TTC549 (cell line): ENCODE measurements at regions not wholly inside any gene's neighbourhood (a gene's known extent, or its start where the extent isn't known, plus 50 kb on each side); places are given as distances from the start of the nearest gene placed in this dataset.

Source experiments
- FAIRE-seq: peaks from 2 replicates; lab custom pipeline; 2012; peaks lifted over from hg19 to GRCh38; lab: Jason Lieb, UNC

DNA sequence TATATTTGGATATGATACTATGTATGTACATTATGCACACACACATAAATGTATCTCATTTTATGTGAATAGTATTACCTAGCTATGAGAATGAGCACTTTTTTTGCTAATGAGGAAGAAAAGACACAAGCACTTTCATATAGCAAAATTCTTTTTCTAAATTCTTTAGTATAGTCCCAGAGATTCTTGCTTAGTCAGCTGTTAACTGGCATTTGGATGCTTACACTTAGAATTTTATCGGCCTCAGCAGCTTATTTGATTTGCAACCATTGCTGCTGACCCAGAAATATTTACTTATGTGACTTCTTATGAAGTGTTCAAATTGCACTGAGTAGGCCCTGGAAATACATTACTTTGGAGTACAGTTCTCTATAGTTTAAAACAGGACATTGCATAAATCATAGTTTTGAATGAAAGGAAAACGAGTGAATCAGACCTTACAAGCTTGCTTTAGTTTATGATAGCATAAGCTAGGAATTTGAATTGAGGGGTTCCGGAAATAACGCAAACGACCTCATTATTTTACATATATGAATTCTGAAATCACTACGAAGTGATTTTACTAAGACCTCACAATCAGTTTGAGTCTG lies 653.9 kb upstream of the NEGR1 start:
- FAIRE-seq: no peak

DNA sequence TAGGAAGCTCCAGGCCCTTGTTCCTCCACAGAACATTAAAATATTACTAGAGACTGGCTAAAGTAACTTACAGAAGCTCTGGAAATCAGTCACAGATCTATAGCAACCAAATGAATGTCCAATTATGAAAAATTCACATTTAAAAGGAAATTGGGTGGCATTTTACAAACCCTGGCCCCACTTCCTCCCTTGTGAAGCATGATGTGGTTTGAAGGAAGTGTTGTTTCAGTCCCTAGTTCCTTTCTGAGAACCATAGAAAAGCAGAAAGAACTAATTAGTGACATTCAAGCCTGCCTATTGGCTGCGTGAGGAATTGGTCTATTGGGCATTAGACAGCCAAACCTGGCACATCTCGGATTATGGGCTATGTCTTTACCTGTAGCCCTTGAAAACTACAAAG lies 649.7 kb upstream of the NEGR1 start:
- FAIRE-seq: no peak

DNA sequence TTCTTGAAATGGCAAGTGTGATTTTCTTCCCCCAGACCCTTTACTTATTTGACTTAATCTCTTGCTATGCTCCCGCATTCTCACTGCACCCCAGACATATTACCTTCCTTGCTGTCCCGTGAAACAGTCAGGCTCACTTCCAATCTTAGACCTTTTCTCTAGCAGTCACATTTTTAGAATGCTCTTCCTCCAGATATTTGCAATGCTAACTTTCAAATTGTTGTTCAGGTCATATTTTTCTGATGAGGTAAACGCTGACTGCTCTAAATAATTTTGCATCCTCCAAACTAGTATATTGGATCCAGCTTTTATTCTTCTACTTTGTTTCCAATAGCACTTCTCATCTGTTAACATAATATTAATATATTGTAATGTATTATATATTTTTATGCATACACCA lies 648.2 kb upstream of the NEGR1 start:
- FAIRE-seq: no peak

DNA sequence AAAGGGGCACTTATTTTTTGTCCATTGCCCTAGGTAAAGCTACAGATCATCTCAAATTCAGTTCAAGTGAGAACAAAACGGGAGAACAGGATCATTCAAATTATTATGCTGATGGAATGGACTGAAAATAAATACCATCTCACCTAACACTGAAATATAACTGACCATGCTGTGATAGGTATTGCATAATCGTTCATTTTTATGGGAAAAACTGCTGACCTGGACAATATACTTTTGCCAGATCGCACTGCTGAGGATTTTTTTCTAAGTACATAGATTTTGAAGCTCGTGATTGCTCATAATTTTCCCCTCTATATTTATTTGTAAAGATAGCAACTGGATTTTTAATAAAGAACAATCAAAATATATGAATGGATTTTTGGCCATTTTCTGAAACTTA lies 636.6 kb upstream of the NEGR1 start:
- no peak for FAIRE-seq

DNA sequence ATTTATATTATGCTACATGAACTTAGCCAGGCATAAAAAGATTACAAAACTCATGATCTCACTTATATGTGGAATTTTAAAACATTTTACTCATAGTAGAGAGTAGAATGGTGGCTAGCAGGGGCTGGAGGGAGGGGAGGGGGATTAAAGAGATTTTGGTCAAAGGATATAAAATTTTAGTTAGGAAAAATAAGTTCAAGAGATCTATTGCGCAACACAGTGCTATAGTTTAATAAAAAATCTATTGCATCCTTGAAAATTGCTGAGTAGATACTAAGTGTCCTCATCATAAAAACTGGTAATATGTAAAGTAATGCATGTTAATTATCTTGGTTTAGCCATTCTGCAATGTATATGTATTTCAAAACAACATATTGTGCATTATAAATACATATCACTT lies 635.6 kb upstream of the NEGR1 start:
- no peak for FAIRE-seq

DNA sequence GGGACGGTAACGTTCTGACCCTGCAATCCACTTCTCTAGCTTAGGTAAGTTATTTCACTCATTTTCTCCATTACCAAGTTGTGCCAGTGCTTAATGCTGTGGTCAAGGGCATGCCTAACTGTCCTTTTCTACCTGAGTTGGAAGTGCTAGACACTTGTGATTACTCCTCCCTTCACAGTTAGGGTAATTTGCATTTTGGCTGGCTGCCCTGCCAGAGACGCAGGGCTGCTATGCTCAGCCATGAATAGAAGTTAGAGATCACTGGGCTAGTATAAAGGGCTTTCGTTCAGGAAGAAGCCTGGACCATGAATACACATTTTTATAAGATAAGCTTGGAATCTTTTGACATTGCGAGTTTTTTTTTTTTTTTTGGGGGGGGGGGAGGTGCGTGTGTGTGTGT lies 633.2 kb upstream of the NEGR1 start:
- no peak for FAIRE-seq

DNA sequence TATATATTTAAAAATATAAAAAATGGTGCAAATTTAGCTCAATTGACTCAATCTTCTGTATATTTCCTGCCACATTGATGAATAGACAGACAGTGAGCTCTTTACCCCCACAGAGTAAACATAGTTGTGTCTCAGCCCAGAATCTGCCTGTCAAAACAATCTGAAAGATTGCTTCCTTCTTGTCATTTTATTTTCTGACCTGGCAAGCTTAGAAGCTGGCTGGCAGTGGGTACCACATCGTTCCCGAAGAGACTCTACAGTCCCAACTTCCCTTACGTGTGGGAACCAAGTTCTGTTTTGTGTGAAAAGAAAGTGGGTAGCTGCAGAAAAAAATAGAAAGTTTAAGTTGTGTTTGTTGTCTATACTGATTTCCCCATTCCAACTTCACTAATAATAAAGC lies 629.3 kb upstream of the NEGR1 start:
- no peak for FAIRE-seq

DNA sequence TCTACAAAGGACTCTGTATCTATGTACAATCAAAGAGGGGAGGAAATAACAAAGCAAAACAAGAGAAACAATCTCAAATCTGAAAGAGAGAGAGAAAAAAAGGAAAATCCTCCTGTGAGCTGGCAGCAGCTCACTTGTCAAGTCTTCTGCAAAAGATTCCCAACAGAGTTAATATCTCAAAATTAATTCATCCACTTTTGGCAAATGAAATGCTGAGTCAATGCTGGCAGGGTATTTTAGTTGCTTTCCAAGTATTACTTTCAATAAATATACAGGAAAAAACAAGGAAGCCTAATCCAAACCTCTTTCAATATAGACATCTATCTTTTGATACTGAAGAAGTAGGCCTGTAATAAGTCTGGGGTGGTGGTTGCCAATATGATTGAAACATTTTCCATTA lies 613.9 kb upstream of the NEGR1 start:
- no peak for FAIRE-seq

DNA sequence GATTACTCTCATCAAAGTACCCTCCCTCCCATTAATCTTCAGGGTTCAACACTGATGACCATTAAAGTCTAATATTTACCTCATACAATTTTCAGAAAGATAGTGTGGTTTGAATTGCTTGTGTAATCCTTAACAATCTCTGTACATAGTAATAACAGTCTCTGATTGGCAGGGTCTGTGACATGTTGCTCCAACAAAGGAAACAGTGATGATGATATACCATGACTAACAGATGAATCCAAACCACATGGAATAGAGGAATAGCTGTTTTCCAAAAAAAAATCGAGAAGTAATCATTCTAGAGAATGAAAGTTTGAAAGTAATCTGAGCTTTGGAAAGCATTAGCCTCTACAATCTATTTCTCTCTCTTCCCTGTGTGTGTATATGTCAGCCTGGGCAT lies 610.1 kb upstream of the NEGR1 start:
- FAIRE-seq: no peak

DNA sequence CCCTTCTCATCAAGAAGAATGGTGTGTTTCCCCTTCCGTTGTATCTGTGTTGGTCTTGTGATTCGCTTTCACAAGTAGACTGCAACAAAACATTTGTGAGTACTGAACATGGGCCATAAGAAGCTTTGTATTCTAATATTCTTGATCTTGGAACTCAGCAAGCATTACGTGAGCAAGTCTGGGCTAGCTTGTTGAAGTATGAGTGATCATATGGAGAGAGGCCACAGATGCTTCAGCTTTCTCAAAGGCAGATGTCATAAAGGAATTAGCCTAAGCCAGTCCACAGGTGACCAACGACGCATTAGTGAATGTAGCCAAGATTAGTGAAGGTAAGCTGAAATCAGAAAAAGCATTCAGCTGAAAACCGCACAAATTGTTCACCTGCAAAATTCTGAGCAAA lies 609.6 kb upstream of the NEGR1 start:
- FAIRE-seq: no peak

DNA sequence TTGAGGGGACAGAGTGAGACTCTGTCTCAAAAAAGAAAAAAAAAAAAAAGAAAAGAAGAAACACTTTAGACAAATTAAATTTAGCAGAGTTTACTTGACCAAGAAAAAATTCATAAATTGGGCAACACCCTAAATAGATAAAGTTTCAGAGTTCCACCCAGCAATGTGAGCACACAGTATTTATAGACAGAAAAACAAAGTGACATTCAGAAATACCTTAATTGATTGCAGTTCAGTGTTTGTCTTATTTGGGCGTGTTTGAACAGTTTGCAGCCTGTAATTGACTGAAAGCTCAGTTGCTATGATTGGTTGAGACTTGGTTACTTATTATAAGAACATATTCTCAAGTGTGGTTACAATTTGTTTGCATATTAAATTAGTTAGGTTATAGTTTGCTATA lies 603.5 kb upstream of the NEGR1 start:
- FAIRE-seq: no peak

DNA sequence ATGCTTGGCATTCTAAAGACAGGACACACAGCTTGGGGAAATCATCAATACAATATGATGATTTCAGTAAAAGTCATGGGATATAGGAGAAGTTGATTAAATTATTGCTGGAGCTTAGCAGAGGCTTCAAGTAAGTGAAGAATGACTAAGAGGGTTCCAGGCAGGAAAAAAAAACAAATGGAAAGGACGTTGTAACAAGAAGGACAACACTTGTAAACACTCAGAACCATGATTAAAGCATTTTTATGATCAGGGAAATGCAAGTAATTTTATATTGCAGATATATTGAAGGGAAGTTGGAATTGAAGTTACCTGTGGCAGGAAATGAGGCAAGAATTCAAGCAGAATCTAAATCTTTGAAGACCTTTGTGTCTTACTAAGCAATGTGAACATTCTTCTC lies 602.7 kb upstream of the NEGR1 start:
- FAIRE-seq: no peak

DNA sequence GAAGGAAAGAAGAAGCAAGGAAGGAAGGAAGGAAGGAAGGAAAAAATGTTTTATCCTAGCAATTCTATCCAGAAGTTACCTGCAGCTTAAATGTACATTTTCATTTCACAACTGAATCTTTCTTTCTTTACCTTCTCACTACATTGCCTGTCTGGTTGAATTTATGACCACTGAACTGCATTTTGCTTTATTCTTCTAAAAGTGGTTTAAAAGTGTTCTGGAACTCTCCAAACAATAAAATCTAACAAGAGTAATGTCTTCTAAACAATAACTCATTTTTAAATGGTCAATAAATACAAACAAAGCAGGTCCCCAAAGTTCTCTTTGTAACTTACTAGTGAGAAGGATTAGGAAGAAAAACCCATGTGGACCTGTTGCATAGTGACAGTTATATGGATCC lies 587.5 kb upstream of the NEGR1 start:
- FAIRE-seq: no peak

DNA sequence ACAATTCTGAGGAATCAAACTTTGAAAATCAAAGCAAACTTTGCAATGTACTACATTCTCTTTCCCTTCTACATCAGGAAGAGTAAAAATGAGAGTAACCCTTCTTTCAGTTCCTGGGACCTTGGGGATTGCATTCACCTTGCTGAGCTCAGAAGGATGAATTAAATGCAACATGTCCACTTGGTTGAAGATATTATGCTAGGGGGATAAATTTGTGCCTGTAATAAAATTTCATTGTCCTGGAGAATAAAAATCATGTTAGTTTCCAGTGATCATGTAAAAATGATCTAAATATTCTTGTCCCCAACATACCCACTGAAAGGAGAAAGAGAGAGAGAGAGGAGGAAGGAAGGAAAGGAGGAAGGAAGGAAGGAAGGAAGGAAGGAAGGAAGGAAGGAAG lies 587.1 kb upstream of the NEGR1 start:
- FAIRE-seq: no peak

DNA sequence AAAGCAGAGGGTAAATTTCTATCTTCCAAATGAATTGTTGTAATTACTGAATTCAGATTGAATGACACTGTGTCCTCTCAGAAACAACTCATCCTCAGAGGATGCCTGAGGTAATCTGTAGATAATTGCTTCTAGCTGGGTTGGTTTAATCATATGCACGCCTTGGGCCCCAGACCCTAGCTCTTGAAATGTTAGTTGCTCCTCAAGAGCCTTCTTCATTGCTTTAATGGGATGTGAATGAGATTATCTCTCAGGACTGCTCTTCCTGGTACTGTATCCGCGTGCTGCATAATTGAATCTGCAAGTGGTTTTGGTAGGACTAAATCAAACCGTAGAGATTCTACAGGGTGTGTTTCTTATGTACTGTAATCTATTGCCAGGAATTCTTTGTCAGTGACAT lies 569.3 kb upstream of the NEGR1 start:
- no peak for FAIRE-seq

DNA sequence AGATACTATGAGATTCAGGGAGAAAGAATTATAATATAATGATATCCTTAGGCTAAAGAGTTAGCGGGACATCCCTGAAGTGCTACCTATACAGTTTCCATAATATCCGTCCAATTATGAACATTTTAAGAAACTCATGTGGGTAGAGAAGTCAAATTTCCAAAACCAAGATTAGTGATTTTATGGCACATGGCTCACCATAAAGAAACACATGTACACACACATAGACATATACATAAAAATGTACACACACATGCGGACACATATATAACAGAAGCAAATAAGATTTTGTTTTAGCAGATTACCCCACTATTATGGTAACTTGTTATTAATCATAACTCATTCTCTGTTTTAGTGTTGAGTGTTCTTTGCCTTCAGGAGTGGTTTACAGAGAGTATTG lies 566.7 kb upstream of the NEGR1 start:
- FAIRE-seq: no peak

DNA sequence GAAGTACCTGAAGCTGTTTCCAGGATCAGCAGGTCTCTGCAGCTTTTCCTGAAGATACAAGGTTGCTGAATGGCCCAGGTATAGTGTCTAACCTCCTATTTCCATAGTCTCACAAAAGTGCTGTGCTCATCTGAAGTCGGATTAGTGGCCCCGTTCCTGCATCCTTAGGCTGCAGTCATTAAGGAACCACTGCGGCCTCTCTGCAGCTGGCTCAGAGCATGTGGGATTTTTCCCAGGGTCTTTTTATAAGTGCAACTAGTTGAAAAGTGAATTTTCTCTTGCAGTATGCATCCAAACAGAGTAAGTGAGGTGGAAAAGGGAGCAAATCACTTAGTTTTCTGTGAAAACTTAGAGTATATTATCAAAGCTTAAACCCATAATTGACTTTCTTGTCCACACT lies 565.3 kb upstream of the NEGR1 start:
- FAIRE-seq: no peak

DNA sequence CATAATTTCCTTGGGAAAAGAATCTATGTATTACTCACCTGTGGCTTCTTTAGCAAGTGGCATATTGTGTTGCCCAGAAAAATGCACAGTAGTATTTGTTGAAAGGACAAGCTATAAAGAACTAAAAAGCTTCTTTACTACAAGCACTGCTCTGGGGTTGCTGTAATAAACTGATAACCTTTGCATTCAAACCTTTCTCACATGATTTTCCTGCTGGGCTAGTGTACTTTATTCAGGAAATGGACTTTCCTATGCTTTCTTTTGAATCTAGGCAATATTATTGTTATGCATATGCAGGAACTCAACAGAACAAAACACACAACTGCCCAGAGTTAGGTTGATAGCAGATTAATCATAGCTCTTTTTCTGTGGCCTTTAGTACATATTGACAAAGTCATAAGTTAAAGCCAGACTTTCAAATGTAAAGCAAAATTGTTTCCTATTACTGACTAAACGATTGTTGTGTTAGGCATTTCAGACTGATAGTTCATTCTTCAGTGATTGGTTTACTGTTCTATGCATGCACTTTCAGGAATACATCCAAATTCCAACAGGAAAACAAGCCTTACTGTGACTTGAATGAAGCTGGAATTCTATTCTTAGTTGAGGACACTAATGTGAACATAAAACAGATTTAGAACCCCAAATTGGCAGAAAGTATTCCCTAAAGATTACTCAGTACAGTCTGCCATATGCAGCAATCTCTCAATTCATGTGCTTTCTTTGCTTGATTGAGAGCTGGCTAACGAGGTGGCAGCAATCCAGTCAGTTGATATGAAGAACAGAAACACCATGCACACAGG lies 564.3 kb upstream of the NEGR1 start:
- FAIRE-seq: no peak

DNA sequence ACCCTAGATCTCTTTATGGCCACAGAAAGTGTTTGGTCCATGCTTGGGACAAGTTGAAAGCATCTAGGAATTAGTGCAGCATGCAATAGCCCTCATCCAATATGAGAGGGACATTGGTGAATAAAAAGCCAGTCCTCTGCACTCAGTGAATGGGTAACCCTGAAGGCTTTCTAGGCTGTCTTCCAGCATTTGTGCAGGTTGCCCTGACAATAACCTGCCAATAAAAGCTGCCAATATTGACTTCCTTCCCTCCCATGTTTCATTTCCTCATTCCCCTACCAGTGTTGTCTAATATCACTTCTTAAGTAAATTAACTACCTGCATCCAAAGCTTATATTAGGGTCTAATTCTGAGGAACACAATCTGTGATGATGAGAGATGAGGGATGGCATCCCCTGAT lies 563.6 kb upstream of the NEGR1 start:
- no peak for FAIRE-seq

DNA sequence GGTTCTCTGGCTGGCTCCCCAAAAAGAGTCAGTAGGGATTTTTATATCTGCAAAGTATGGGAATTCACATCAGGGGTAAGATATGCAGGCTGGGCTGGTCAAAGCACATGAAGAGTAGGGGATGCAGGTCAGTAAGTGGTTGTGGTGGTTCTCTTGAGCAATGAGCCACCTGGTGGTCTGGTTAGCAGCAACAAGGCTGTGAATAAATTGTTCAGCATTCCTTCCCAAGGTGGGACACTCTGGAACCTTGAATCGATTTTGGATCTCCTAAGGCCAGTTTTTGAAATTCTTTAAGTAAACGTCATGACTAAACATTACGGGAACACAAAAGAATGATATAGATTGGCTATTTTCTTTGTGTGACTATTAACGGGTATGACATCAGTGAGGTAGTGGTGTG lies 563.0 kb upstream of the NEGR1 start:
- FAIRE-seq: no peak

DNA sequence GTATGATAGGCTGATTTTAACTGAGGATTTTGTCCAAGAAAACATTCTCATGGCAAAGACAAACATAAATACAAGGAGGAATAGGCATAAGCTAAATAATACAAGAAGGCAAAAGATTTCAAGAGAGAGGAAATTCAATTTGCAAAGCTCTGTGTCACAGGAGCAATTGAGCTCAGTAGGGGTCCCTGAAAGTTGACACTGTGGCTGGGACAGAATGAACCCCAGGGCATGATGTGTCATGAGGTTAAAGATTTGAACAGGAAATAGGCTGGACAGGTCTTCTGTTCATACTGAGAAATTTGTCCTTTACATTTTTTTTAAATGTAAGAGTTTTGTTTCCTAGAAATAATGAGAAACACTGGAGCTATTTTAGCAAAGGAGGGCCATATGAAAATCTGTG lies 555.4 kb upstream of the NEGR1 start:
- FAIRE-seq: no peak

DNA sequence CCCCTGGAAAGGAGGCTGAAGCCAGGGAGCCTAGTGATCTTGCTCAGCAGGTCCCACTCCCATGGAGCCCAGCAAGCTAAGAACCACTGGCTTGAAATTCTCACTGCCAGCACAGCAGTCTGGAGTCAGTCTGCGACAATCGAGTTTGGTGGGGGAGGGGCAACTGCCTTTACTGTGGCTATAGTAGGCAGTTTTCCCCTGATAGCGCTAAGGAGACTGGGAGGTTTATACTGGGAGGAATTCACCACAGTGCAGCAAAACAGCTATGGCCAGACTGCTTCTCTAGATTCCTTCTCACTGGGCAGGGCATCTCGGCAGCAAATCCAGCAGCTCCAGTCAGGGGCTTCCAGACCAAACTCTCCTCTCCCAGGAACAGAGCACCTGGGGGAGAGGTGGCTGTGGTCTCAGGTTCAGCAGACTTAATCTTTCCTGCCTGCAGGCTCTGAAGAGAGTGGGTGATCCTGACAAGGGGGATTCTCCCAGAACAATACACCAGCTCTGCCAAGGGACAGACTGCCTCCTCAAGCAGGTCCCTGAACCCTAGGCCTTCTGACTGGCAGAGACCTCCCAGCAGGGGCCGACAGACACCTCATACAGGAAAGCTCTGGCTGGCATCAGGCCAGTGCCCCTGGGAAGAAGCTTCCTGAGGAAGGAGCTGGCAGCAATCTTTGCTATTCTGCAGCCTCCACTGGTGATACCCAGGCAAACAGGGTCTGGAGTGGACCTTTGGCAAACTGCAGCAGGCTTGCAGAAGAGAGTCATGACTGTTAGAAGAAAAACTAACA lies 548.5 kb upstream of the NEGR1 start:
- FAIRE-seq: no peak

DNA sequence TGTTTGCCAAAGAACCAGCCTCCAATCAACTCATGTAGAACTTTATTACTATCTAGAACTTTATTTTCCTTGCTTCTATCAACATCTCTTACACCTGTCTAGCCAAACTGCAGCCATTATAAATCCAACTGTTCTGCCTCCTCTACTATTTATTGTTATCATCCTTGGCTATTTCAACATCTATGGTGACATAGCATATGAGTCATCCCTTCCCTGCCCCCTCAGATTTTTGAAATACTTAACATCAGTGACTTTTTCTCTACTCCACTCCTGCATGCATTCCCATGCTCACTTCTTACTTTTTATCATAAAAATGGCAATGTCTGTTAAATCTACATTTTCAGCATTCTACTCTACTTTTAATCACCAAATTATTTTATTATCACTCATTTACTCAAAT lies 544.9 kb upstream of the NEGR1 start:
- no peak for FAIRE-seq

DNA sequence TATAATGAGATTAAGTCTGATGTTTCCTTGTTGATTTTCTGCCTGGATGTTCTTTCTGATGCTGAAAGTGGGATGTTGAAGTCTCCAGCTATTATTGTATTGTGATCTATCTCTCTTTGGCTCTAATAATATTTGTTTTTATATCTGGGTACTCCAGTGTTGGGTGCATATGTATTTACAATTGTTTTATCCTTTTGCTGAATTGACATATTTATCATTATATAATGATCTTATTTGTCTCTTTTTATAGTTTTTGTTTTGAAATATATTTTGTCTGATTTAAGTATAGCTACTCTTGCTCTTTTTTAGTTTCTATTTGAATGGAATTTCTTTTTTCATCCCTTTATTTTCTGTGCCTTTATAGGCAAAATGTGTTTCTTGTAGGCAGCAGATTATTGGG lies 522.2 kb upstream of the NEGR1 start:
- no peak for FAIRE-seq
